Stimulated activated CD4-positive, alpha-beta T cell treated with anti-CD3 and anti-CD28 coated beads, Interleukin-15, amount 100 ng/mL, for 48 hours (primary cell): ENCODE measurements at regions not wholly inside any gene's neighbourhood (a gene's known extent, or its start where the extent isn't known, plus 50 kb on each side); places are given as distances from the start of the nearest gene placed in this dataset.

Experiments
- DNase-seq, 2 donors: peaks; one replicate each; pipeline ENCODE4 v3.0.0-alpha.2; 2020; ENCODE audit warnings: low read depth in 2 of 2

- DNase-seq = peak in 1 of 2 donors; percentile 56
Measured at GRCh38 chr11:86193297-86194095, 51.1 kb upstream of the EED start.

- no peak for DNase-seq
Measured at GRCh38 chr11:86192519-86193257, 51.9 kb upstream of the EED start.

DNA sequence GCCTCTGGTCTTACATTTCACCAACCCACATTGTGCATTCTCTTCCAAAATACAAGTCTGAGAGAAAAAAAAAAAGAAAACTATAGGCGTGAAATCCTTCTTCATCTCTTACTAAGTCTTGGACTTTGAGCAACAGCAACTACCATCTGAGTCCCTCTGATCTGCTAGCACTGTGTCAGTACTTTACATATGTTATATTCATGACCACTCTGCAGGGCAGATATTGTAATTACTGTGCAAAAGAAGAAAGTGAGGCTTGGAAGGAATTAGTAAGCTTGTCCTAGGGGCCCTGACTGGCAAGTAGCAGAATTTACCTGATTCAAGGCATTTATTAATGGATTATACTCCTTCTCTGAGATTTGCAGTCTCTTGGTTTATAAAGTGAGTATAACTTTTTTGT, 52.7 kb upstream of the EED start:
- DNase-seq = no peak

DNA sequence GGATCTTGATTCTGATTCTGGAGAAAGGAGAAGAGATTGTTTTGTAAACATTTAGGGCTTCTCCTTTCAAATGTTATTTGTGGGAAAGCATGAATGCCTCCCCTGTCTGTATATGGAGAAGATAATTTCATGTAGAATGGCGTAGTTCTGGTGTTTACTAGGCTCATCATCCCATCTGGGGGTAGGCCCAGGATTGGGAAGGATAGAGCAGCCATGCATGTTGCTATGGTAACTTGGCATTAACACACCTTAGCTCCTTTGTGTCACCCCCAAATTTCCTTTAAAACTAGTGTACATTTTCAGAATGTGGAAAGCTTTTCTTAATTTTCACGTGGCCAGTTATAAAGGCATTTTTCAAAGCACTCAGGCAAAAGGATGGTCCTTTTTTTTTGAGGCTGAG, 57.5 kb upstream of the EED start:
- DNase-seq = no peak

- DNase-seq = no peak
Measured at GRCh38 chr11:86186386-86186785, 58.2 kb upstream of the EED start.

DNA sequence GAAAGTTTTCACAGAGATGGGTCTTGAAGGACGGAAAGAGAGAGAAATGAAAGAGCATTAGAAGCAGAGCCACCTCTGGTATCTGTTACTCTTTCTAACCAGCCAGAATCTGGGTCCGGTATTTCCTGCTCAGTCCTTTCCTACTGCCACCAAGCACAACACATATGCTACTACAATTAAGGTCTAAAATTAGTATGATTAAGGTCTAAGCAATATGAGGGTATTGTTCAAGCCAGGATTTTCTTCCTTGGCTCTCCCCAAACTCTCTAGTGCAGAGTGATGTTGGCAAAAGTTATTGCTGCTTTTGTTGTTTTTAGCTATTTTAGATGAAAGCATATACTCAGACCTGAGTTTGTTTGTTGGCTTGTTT, 59.2 kb upstream of the EED start:
- DNase-seq = no peak

- DNase-seq = no peak
Measured at GRCh38 chr11:86184728-86185380, 59.7 kb upstream of the EED start.

DNA sequence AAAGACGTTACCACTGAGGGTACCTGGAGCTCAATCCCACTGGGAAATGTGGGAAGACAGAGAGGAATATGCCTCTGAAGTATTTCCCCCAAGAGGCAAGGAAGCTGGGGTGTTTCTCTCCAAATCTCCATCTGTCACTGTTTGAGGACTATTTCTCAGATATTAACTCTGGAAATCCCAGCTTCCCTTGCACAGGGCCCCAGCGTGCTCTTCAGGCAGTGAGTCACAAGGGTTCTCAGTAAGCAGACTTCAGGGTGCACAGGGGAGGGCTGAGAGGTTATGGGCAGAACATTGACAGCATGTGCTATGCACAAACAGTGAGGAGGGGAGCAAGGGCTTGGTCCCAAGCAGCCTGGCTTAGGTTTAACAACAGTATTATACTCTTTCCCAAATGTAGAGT, 60.9 kb upstream of the EED start:
- DNase-seq = peak in 1 of 2 donors; percentile 53

DNA sequence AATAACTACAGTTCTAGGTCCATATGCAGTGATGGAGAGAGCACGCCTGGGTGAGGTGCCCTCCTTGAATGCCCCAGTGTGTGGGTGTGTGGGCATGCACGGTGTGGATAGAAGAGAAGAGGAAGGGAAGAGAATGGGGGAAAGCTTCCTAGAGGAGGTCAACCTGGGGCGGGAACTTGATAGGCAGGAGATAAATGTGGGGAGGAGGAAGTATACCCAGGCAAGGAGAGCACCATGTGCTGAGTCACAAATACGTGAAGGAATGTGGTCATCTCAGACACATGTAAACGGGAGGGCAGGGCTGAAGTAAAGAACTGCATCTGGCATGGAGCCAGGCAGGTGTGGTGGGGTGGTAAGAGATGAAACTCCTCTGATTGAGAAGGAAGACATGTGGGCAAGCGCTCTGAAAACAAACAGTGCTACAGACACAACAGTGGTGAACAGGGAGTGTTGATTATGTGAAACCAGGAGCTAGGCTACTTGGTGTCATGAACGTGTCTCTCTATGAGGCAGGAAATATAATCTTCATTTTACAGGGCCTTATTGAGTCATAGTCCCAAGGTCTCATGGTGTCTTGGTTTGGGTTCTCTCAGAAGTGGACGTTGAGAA, 61.5 kb upstream of the EED start:
- peak; percentile 67 to 77 for DNase-seq

DNA sequence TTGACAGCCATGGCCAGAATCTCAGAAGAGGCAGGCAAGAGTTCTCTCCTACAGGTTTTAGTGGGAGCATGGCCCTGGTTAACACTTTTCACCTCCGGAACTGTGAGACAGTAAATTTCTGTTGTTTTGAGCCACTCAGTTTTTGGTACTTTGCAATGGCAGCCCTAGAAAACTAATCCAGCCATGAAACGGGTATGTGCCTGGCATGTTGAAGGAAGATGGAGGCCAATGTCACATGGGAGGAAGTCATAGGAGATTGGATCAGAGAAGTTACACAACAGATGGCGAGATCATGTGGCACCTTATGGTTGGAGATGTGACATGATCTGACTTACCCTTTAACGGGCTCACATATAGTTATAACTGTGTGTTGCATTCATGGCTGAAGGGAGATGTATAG, 63.2 kb upstream of the EED start:
- DNase-seq = no peak

- no peak for DNase-seq
Measured at GRCh38 chr11:86180851-86181250, 63.7 kb upstream of the EED start.

- no peak for DNase-seq
Measured at GRCh38 chr11:86180423-86180822, 64.1 kb upstream of the EED start.

DNA sequence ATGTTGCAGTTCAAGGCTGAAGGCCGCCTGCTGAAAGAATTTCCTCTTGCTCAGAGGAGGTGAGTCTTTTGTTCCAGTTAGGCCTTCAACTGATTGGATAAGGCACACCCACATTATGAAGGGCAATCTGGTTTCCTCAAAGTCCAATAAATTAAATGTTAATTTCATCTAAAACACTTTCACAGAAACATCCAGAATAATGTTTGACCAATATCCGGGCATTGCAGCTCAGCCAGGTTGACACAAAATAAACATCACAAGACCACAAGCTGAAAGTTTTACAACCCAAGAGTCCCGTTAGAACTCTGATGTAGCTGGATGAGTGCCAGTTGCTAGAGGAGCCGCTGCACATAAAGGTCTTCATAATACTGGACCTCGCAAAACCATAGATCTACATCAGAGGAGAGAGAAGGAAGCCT, 64.9 kb upstream of the EED start:
- DNase-seq = no peak

- no peak for DNase-seq
Measured at GRCh38 chr11:86177302-86177701, 67.3 kb upstream of the EED start.

GRCh38 chr11:86176165-86176884, 68.2 kb upstream of the EED start:
- DNase-seq = peak; percentile 58

DNA sequence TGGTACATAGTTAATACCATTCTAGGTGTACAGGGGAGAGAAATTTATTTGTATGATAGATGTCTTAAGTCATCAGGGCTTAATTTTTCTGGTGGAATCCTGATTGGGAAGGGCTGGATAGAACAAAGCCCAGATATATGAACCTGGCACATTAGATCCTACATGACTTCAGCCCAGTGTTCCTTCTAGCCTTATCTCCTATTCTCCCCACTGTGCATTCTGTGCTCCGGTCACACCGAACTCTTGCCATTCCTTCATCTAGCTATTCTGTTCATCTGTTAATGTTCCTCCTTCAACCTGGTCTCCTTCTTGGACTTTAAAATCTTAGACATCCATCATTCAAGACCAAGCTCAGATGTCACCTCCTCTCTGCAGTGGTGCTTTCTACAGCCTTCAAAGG, 68.9 kb upstream of the EED start:
- no peak for DNase-seq

- no peak for DNase-seq
Measured at GRCh38 chr11:86175191-86175590, 69.4 kb upstream of the EED start.

DNA sequence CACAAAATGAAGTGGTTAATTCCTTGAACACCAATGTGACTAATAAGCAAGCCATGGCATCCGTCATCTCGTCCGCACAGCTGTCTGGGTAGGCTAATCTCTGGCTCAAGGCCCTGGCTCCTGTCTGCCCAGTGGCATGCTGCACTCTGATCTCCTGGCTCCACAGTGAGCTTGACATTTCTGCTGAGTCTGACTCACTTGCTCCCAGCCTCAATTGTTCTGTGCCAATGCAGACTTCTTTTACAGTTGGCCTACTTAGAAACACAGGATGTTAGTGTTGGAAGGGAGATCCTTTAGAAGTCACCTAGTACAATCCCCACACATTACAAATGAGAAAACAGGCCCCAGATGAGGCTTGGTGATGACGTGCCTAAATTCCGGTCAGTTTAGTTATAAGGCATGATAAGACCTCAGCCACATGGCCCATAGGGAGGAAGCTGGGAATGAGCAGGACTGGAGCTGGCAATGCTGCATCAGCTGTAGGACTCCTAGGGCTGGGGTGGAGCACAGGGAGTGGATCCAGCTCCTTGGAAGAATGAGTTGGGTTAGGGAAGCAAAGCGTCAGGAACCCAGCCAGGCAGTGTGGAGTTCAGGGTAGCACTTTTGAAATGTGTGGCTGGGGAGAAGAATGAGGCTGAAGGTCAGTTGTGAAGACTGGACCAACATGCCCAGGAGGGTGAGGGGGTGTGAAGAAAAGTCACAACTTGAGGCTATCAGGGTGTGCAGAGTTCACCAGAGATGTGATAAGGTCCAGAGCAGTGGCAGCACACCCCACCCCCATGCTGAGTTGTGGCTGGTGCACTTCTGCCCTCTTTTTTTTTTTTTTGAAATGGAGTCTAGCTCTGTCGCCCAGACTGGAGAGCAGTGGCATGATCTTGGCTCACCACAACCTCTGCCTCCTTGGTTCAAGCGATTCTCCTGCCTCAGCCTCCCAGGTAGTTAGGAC, 70.2 kb upstream of the EED start:
- DNase-seq = no peak

- DNase-seq = no peak
Measured at GRCh38 chr11:86172894-86173293, 71.7 kb upstream of the EED start.

- DNase-seq = no peak
Measured at GRCh38 chr11:86171627-86172026, 72.9 kb upstream of the EED start.
